ENCODE measurements at regions not wholly inside any gene's neighbourhood (a gene's known extent, or its start where the extent isn't known, plus 50 kb on each side); places are given as distances from the start of the nearest gene placed in this dataset.

DNA sequence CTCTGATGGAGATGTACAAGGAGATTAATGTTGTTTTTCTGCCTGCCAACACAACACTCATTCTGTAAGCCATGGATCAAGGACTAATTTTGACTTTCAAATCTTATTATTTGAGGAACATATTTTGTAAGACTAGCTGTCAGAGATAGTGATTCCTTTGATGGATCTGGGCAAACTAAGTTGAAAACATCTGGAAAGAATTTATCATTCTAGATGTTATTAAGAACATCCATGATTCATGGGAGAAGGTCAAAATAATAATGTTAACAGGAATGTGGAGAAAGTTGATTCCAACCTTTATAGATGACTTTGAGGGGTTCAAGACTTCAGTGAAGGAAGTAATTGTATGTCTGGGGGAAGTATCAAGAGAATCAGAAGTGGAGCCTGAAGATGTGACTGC is 196.8 kb downstream of the POSTN start:
- ChIA-PET POLR2A (no interaction called here), CTCF (no interaction called here)
- H3K4me1 ChIP-seq (ENCODE audit: control insufficient read depth, insufficient read depth, low read length), result no peaks in the 10 kb centered on the region
- H3K4me3 ChIP-seq (ENCODE audit: low read depth, low read length), result no peak overlapping the region
- no peaks in the 10 kb centered on the region for H3K36me3 ChIP-seq (ENCODE audit: control insufficient read depth in 2 of 2, insufficient read depth in 1 of 2, low read length in 2 of 2)
- H3K9me3 ChIP-seq (ENCODE audit: control insufficient read depth, insufficient read depth, low read depth, low read length), result no peaks in the 10 kb centered on the region
- no peak overlapping the region for H3K27ac ChIP-seq (ENCODE audit: extremely low read depth, low read depth, low read length)
- no peak for TF ChIP-seq ZBTB10 (tag by site-specific recombination; IDR thresholded peaks at IDR 0.05)
- TF ChIP-seq KLF8 (tag by site-specific recombination; IDR thresholded peaks at IDR 0.05), result no peak
- no peak for TF ChIP-seq ZNF707 (tag by site-specific recombination; IDR thresholded peaks at IDR 0.05)
- no peak for TF ChIP-seq ZNF76 (tag by site-specific recombination; IDR thresholded peaks at IDR 0.05; ENCODE audit: borderline replicate concordance, low read depth)
- no peak for TF ChIP-seq SETDB1 (IDR thresholded peaks at IDR 0.05; ENCODE audit: insufficient read length, low read length)
- no peak for TF ChIP-seq ZNF175 (tag by site-specific recombination; IDR thresholded peaks at IDR 0.05)
- TF ChIP-seq MZF1 (tag by site-specific recombination; IDR thresholded peaks at IDR 0.05; ENCODE audit: borderline replicate concordance), result no peak
- no peak for TF ChIP-seq SP7 (tag by site-specific recombination; IDR thresholded peaks at IDR 0.05)
- TF ChIP-seq ZNF701 (tag by site-specific recombination; IDR thresholded peaks at IDR 0.05), result no peak
- TF ChIP-seq YY2 (tag by site-specific recombination; IDR thresholded peaks at IDR 0.05), result no peak
- TF ChIP-seq ZNF664 (tag by site-specific recombination; IDR thresholded peaks at IDR 0.05), result no peak
- TF ChIP-seq OSR2 (tag by site-specific recombination; IDR thresholded peaks at IDR 0.05), result no peak
- no peak for TF ChIP-seq ZNF416 (tag by site-specific recombination; IDR thresholded peaks at IDR 0.05)
- TF ChIP-seq ZSCAN23 (tag by site-specific recombination; IDR thresholded peaks at IDR 0.05), result no peak
- TF ChIP-seq ZNF280C (tag by site-specific recombination; IDR thresholded peaks at IDR 0.05), result no peak
- TF ChIP-seq TSHZ1 (tag by site-specific recombination; IDR thresholded peaks at IDR 0.05; ENCODE audit: borderline replicate concordance), result no peak
- no peak for TF ChIP-seq ZNF488 (tag by site-specific recombination; IDR thresholded peaks at IDR 0.05)
- TF ChIP-seq SP2 (tag by site-specific recombination; IDR thresholded peaks at IDR 0.05), result no peak
- no peak for TF ChIP-seq ZNF248 (tag by site-specific recombination; IDR thresholded peaks at IDR 0.05)

Data from HEK293 (cell line).